GM19395 (cell line): ENCODE measurements at regions not wholly inside any gene's neighbourhood (a gene's known extent, or its start where the extent isn't known, plus 50 kb on each side); places are given as distances from the start of the nearest gene placed in this dataset.

ENCODE experiments used
- ATAC-seq: cut with Tn5 transposase; IDR thresholded peaks from one replicate; pipeline ENCODE4 v1.9.1; 2021; ENCODE audit warnings: mild to moderate bottlenecking, moderate library complexity; ENCODE audit not compliant: unreplicated experiment

- no peak for ATAC-seq
These were observed 66.7 kb upstream of the EZH2 start for GRCh38 chr7:148950806-148951205.

GRCh38 chr7:148944935-148945934, 61.1 kb upstream of the EZH2 start:
- no peak for ATAC-seq

- ATAC-seq: peak; percentile 46
These were observed 57.6 kb upstream of the EZH2 start for GRCh38 chr7:148941598-148942275.

- peak; percentile 77 for ATAC-seq
These were observed 56.9 kb upstream of the EZH2 start for GRCh38 chr7:148940702-148941597.

- ATAC-seq: no peak
These were observed 55.2 kb upstream of the EZH2 start for GRCh38 chr7:148939128-148939755.

- no peak for ATAC-seq
These were observed 51.4 kb upstream of the EZH2 start for GRCh38 chr7:148935451-148935850.
